Left colon (tissue), 2 donors: ENCODE measurements at regions not wholly inside any gene's neighbourhood (a gene's known extent, or its start where the extent isn't known, plus 50 kb on each side); places are given as distances from the start of the nearest gene placed in this dataset.

Experiments
- ATAC-seq: fragments of 200-7000 bp; cut with Tn5 transposase; one replicate; pipeline ENCODE4 v1.9.1; 2020; ENCODE audit warnings: mild to moderate bottlenecking, moderate library complexity
- DNase-seq, 2 donors: peaks; one replicate each; pipeline ENCODE4 v3.0.0-alpha.2; 2020
- intact Hi-C, 2 donors: fragments of 100-400 bp; cut with DNase I in 1 of 2; cut with micrococcal nuclease in 1 of 2; formaldehyde crosslinking; loops; one replicate each; pipeline versions ENCODE4 v1.11.2 to v1.14.0; 2022; cut with DNase I, micrococcal nuclease
- donor health status: DM: no; HTN: no; CAD: no.
- donor health status: DM: yes; HTN: yes; CAD: no.

DNA sequence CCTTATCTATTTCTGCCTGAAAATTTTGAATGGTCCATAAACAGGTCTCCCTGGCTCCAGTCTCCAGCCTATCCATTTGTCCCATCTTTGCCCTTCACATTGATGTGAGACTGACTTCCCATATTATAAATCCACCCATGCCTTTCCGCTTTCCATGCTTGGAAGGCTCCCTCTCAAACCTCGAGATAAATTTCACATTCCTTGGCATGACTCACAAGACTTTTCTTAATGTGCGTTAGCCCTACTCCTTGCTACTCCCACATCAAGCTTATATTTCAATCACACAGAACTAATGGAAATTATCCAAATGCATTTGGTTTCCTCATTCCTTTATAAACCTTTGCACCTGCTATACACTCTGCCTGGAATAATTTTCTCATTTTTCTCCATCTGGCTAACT lies 163.7 kb upstream of the NTM start:
- ATAC-seq = no peak
- intact Hi-C loops = no loop called here

DNA sequence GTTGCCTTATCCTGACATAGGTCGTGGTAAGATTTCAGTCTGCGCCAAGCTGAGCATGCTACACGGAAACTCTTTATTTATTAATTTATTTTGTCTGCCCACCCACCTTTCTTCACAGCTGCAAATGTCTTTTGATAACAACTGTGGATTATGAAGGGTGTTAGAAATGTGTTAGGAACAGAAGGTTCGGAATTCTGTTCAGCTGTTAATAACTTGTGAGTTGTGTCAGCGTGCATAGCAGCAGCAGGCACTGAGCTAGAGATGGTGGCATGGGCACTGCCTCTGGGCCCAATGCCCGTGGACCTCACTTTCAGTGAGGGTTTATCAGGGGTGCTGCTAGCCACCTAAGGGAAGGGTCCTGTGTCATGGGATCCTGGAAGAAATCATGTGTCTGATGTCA lies 162.5 kb upstream of the NTM start:
- DNase-seq (no peak), ATAC-seq (no peak)
- intact Hi-C loops = no loop called here

More for the DNA sequence above, 163.7 kb upstream of the NTM start:
- DNase-seq = no peak

DNA sequence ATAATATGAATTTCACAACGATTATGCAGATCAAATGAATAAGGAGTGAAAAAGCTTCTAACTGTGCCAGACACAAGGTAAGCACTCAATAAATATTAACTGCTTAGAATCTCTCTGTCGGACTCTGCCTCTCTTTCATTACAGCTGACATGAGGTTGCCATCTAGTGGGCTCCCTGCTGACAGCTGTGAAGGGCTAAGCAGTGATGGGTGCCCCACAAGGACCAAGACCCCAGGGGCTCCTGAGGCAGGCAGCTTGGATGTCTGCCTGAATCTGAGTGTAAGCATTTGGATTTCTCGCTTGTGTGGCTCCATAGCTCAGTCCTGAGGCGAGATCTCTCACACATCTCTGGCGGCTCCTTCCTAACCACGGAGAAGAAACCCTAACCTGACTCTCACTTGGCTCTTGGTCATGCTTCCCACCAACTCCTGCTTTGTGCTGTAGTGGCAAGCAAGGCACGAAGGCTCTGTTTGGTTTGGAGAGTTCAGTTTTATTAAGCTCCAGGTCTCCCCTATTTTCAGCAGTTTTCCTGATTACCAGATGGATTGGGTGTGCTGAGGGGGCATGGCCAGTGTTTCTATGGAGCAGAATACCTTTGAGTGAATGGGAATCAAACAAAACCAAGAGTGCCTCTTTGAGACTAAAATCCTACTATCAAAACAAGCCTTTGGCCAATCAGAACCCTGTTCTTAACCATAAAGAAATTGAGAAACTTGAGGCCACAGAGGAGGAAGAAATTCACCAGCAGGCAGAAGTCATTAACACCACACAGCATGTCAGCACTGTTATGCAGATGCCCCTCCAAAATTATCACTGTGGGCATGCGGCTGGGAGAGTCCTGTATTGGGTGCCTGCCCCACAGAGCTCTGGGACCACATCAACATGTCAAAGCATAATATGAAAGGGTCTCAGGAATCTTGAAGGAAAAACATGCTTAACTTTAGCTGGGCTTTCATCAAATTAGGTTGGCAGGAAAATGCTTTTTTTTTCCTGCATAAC lies 152.8 kb upstream of the NTM start:
- intact Hi-C loops = loop anchor here in 1 of 2 donors (5.0 kb wide), 1 partner anchor 155 kb away; no protein-coding TSS in a partner anchor
- DNase-seq (no peak), ATAC-seq (no peak)

- no peak for ATAC-seq
- intact Hi-C loops = loop anchor here in 1 of 2 donors (5.0 kb wide), 1 partner anchor 156 kb away; no protein-coding TSS in a partner anchor
- no peak for DNase-seq
These were observed 151.9 kb upstream of the NTM start for GRCh38 chr11:131218542-131218941.

DNA sequence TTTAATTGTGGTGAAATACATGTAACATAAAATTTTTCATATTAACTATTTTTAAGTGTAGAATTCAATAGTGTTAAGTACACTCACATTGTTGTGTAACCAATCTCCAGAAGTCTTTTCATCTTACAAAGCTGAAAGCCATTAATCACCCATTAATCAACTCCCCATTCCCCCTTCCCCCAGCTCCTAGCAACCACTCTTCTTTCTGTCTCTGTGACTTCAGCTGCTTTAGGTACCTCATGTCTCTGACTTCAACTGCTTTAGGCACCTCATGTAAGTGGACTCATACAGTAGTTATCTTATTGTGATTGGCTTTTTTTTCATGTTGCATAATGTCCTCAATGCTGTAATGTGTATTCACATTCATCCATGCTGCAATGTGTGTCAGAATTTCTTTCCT lies 150.8 kb upstream of the NTM start:
- intact Hi-C loops = loop anchor here in 1 of 2 donors (5.0 kb wide), 1 partner anchor 157 kb away; no protein-coding TSS in a partner anchor
- no peak for DNase-seq
- ATAC-seq = no peak

GRCh38 chr11:131223198-131223991 lies 147.0 kb upstream of the NTM start:
- no peak for DNase-seq
- no peak for ATAC-seq
- intact Hi-C loops = no loop called here

DNA sequence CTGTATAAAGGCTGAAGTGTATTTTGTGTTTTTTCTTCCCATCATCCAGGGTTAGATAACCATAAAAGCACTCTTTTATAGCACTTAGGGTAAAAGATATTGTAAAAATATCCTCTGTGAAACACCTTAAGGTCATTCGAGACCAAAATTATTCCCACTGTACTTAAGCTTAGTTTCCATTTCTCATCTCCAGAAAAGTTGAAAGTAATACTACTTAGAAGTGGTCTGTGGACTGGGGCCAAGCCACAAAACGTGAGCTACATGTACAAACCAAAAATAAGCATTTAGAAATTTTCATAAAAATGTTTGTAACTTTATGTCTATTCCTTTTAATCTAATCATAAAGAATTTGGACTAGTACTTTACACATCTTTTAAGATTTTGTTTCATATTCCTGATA lies 142.0 kb upstream of the NTM start:
- DNase-seq (no peak), ATAC-seq (no peak)
- intact Hi-C loops = no loop called here

- ATAC-seq (no peak), DNase-seq (no peak)
- intact Hi-C loops = no loop called here
These were observed 141.2 kb upstream of the NTM start for GRCh38 chr11:131229221-131229620.

DNA sequence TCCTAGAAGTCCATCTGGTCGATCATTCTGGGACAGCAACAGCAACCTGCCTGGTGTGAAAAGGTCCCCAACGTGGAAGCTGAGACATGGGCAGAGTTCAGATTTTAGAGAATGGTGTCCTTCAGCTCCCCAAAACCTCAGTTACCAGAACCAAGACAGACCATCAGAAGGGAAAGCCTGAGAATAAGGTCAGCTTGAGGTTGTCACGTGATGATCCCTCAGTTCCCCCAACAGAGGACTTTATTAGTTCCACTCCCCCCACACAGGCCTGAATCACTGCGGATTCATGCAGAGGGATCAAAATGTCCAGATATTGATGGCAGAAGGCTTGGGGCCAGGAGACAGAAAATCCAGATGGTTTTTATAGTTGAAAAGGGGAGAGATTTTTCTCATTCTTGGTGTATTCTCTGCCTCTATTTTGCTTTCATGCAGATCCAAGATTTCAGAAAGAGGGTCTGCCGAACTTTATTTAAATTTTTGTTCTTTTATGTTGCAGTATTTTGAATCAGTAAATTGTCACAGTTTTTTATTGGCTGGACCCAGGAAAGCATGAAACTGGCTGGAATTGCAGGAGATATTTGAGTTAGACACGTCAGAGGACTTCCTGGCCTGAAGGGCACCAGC lies 139.0 kb upstream of the NTM start:
- no peak for DNase-seq
- intact Hi-C loops = no loop called here
- ATAC-seq = no peak

GRCh38 chr11:131232261-131232660 lies 138.2 kb upstream of the NTM start:
- ATAC-seq (no peak), DNase-seq (no peak)
- intact Hi-C loops = no loop called here

- no peak for ATAC-seq
- no peak for DNase-seq
- intact Hi-C loops = no loop called here
These were observed 136.2 kb upstream of the NTM start for GRCh38 chr11:131234221-131234620.

DNA sequence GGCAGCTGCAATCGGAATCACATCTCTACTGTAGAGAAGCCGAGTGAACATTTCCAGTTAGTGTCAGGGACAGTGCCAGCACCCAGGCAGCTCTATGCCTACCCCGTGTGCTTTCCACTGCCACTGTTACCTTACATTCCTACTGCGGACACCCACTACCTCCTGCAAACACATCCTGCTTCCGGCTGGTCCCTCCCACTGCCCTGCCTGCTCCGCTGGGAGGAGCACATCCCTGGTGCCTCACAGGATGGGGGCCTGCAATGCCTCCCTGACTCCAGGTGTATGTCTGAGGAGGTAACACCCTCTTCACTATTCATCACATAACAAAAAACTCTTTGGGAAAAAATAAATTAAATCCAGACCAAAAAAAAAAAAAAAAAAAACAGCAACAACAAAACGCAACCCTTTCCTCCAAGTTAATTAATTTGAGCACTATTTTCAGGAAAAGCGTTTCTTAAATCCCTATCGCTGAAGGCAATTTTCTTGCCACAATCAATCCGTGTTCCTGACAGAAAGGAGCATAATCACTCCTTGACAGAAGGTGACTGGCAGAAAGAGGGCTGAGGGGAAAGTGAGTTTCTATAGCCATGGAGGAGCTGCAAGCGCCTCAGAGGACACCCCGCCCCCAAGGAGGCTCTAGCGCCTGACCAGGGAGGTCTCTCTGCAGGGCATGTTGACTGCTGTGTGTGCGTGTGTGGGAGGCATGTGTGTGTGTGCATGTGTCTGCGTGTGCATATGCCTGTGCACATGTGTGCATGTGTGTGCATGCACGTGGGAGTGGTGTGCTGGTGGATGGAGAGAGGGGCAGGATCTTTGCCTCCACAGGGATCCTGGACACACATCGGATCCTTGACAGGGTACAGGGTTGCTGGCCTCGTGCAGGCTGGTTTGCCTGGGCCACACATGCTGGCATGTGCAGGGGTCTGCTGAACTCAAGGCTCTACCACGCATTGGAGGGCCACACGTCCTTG lies 134.8 kb upstream of the NTM start:
- ATAC-seq (no peak), DNase-seq (no peak)
- intact Hi-C loops = no loop called here

- intact Hi-C loops = no loop called here
- DNase-seq (no peak), ATAC-seq (no peak)
These were observed 130.0 kb upstream of the NTM start for GRCh38 chr11:131240421-131240820.

- DNase-seq (no peak), ATAC-seq (no peak)
- intact Hi-C loops = no loop called here
These were observed 127.9 kb upstream of the NTM start for GRCh38 chr11:131242476-131243000.

- intact Hi-C loops = no loop called here
- ATAC-seq (no peak), DNase-seq (no peak)
These were observed 124.3 kb upstream of the NTM start for GRCh38 chr11:131246156-131246555.

GRCh38 chr11:131246663-131247062 lies 123.8 kb upstream of the NTM start:
- peak; percentile 74 for ATAC-seq
- DNase-seq = peak in 1 of 2 donors; percentile 54
- intact Hi-C loops = no loop called here

- intact Hi-C loops = no loop called here
- ATAC-seq (no peak), DNase-seq (no peak)
These were observed 121.8 kb upstream of the NTM start for GRCh38 chr11:131248588-131248987.

DNA sequence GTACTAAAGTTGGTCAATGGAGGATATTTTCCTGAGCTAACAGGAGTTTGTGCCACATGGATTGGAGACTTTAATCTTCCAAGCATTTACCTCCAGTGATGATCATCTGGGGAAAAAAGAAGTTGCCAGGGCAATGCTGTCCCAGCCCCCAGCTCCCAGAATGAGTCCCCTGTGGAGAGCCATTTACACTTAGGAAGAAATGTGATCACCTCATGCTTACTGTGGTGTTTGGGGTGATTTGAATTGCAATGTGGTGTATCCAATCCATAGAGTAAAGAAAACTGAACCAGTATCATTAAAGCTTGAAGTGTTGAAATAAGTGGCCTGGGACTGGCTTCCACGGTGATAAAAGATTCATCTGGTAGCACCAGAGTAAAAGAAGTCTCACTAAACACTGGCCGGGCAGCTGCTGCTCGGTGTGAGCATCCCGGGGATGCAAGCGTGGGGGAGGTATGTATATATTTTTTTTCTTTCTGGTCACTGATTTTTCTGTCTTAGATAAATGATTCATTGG lies 117.2 kb upstream of the NTM start:
- ATAC-seq = no peak
- intact Hi-C loops = no loop called here
- no peak for DNase-seq
